Neural crest cell (in vitro differentiated cells): ENCODE measurements at regions not wholly inside any gene's neighbourhood (a gene's known extent, or its start where the extent isn't known, plus 50 kb on each side); places are given as distances from the start of the nearest gene placed in this dataset.

Source experiments
- DNase-seq: peaks from one replicate; pipeline ENCODE4 v3.0.0; 2021; ENCODE audit warnings: low read depth, mixed read lengths, low spot score
- H3K27ac Mint-ChIP-seq: one replicate; pipeline ENCODE4 v1.8.0; 2021; ENCODE audit warnings: mild to moderate bottlenecking, mixed read lengths; ENCODE audit not compliant: unreplicated experiment
- H3K27me3 Mint-ChIP-seq: 2 replicates; pipeline ENCODE4 v1.8.0; 2021; ENCODE audit warnings: low read depth, mild to moderate bottlenecking, mixed read lengths
- H3K36me3 Mint-ChIP-seq: 2 replicates; pipeline ENCODE4 v1.8.0; 2021; ENCODE audit warnings: low read depth, mild to moderate bottlenecking, mixed read lengths
- H3K4me1 Mint-ChIP-seq: 2 replicates; pipeline ENCODE4 v1.8.0; 2021; ENCODE audit warnings: mixed read lengths
- H3K4me3 Mint-ChIP-seq: one replicate; pipeline ENCODE4 v1.8.0; 2021; ENCODE audit warnings: mild to moderate bottlenecking, mixed read lengths
- H3K9me3 Mint-ChIP-seq: 2 replicates; pipeline ENCODE4 v1.8.0; 2021; ENCODE audit warnings: mixed read lengths
- CTCF ChIP-seq: fragments of 200-600 bp; sonication (generic); conservative IDR thresholded peaks from 2 replicates; pipeline ENCODE4 v1.5.0; 2021; ENCODE audit warnings: antibody characterized with exemption, mild to moderate bottlenecking

GRCh38 chr14:45743884-45744283 is 490.9 kb upstream of the MIS18BP1 start:
- Mint-ChIP-seq H3K9me3 (no peaks in the 10 kb centered on the region), H3K4me3 (no peak overlapping the region), H3K27me3 (no peaks in the 10 kb centered on the region), H3K36me3 (no peaks in the 10 kb centered on the region), H3K27ac (no peak overlapping the region), H3K4me1 (peaks cover 9% of the 10 kb centered on the region)
- DNase-seq, result no peak
- no peak for TF ChIP-seq CTCF

- H3K4me1 Mint-ChIP-seq, result peaks cover 9% of the 10 kb centered on the region
- H3K4me3 Mint-ChIP-seq, result no peak overlapping the region
- DNase-seq, result no peak
- H3K9me3 Mint-ChIP-seq, result no peaks in the 10 kb centered on the region
- no peaks in the 10 kb centered on the region for H3K36me3 Mint-ChIP-seq
- no peak for TF ChIP-seq CTCF
- H3K27ac Mint-ChIP-seq, result no peak overlapping the region
- no peaks in the 10 kb centered on the region for H3K27me3 Mint-ChIP-seq
Observed at GRCh38 chr14:45742187-45742586, 489.2 kb upstream of the MIS18BP1 start.

GRCh38 chr14:45728434-45729225 is 475.6 kb upstream of the MIS18BP1 start:
- DNase-seq, result no peak
- H3K27me3 Mint-ChIP-seq, result no peaks in the 10 kb centered on the region
- no peak overlapping the region for H3K4me3 Mint-ChIP-seq
- H3K4me1 Mint-ChIP-seq, result no peaks in the 10 kb centered on the region
- H3K27ac Mint-ChIP-seq, result no peak overlapping the region
- no peak for TF ChIP-seq CTCF
- no peaks in the 10 kb centered on the region for H3K36me3 Mint-ChIP-seq
- H3K9me3 Mint-ChIP-seq, result peaks cover 4% of the 10 kb centered on the region

- Mint-ChIP-seq H3K36me3 (no peaks in the 10 kb centered on the region), H3K27me3 (no peaks in the 10 kb centered on the region), H3K9me3 (peaks cover 4% of the 10 kb centered on the region), H3K27ac (no peak overlapping the region), H3K4me1 (no peaks in the 10 kb centered on the region), H3K4me3 (no peak overlapping the region)
- no peak for DNase-seq
- no peak for TF ChIP-seq CTCF
Observed at GRCh38 chr14:45727133-45727532, 474.1 kb upstream of the MIS18BP1 start.

GRCh38 chr14:45721472-45721871 is 468.5 kb upstream of the MIS18BP1 start:
- TF ChIP-seq CTCF, result no peak

More at GRCh38 chr14:45721472-45721871, 468.5 kb upstream of the MIS18BP1 start:
- no peaks in the 10 kb centered on the region for H3K27me3 Mint-ChIP-seq
- no peak overlapping the region for H3K4me3 Mint-ChIP-seq
- H3K27ac Mint-ChIP-seq, result no peak overlapping the region
- H3K9me3 Mint-ChIP-seq, result peaks cover 4% of the 10 kb centered on the region
- no peaks in the 10 kb centered on the region for H3K36me3 Mint-ChIP-seq
- H3K4me1 Mint-ChIP-seq, result no peaks in the 10 kb centered on the region
- DNase-seq, result no peak
